H9 (cell line): ENCODE measurements at regions not wholly inside any gene's neighbourhood (a gene's known extent, or its start where the extent isn't known, plus 50 kb on each side); places are given as distances from the start of the nearest gene placed in this dataset.

Experiments used
- DNase-seq: peaks from one replicate; pipeline ENCODE4 v3.0.0-alpha.2; 2017
- H2AFZ ChIP-seq: one replicate; pipeline ENCODE4 v1.6.1; 2013; ENCODE audit warnings: mild to moderate bottlenecking, low read length, control low read depth, moderate library complexity
- H2AK5ac ChIP-seq: 2 replicates; pipeline ENCODE4 v1.6.1; 2013; ENCODE audit warnings: low read length, control low read depth, mixed read lengths; ENCODE audit not compliant: insufficient read length
- H2BK120ac ChIP-seq: one replicate; pipeline ENCODE4 v1.6.1; 2013; ENCODE audit warnings: low read depth, mild to moderate bottlenecking, low read length, control low read depth, inconsistent platforms; ENCODE audit not compliant: poor library complexity, severe bottlenecking
- H2BK12ac ChIP-seq: 2 replicates; pipeline ENCODE4 v1.6.1; 2013; ENCODE audit warnings: low read length, control low read depth, mixed read lengths, low read depth; ENCODE audit not compliant: insufficient read length
- H2BK15ac ChIP-seq: 2 replicates; pipeline ENCODE4 v1.6.1; 2013; ENCODE audit warnings: low read depth, low read length, control low read depth
- H2BK20ac ChIP-seq: one replicate; pipeline ENCODE4 v1.6.1; 2013; ENCODE audit warnings: low read depth, mild to moderate bottlenecking, low read length, control low read depth, inconsistent platforms; ENCODE audit not compliant: poor library complexity, severe bottlenecking
- H2BK5ac ChIP-seq: 2 replicates; pipeline ENCODE4 v1.6.1; 2013; ENCODE audit warnings: low read length, control low read depth, mixed read lengths; ENCODE audit not compliant: insufficient read length
- H3K14ac ChIP-seq: 2 replicates; pipeline ENCODE4 v1.6.1; 2013; ENCODE audit warnings: low read length, control low read depth; ENCODE audit not compliant: insufficient read depth
- H3K18ac ChIP-seq: 2 replicates; pipeline ENCODE4 v1.6.1; 2013; ENCODE audit warnings: low read depth, mild to moderate bottlenecking, mixed read lengths, low read length, control low read depth; ENCODE audit not compliant: insufficient read length
- H3K23ac ChIP-seq: 2 replicates; pipeline ENCODE4 v1.6.1; 2013; ENCODE audit warnings: low read length, control low read depth, mixed read lengths, low read depth; ENCODE audit not compliant: insufficient read length
- H3K23me2 ChIP-seq: 2 replicates; pipeline ENCODE4 v1.6.1; 2013; ENCODE audit warnings: low read depth, mild to moderate bottlenecking, mixed read lengths, low read length, control low read depth; ENCODE audit not compliant: insufficient read length, poor library complexity, severe bottlenecking
- H3K27ac ChIP-seq: 2 replicates; pipeline ENCODE4 v1.5.1; 2013; ENCODE audit warnings: low read length, control low read depth, mixed read lengths, low read depth; ENCODE audit not compliant: insufficient read length
- H3K27me3 ChIP-seq: 2 replicates; pipeline ENCODE4 v1.6.1; 2013; ENCODE audit warnings: low read length, control low read depth, inconsistent platforms; ENCODE audit not compliant: insufficient read depth
- H3K4ac ChIP-seq: 2 replicates; pipeline ENCODE4 v1.6.1; 2013; ENCODE audit warnings: low read depth, mild to moderate bottlenecking, control low read depth, inconsistent platforms, low read length, moderate library complexity
- H3K4me1 ChIP-seq: 2 replicates; pipeline ENCODE4 v1.6.1; 2013; ENCODE audit warnings: low read length, control low read depth, inconsistent platforms; ENCODE audit not compliant: insufficient read depth
- H3K4me2 ChIP-seq: 2 replicates; pipeline ENCODE4 v1.6.1; 2013; ENCODE audit warnings: low read length, control low read depth, mixed read lengths; ENCODE audit not compliant: insufficient read length, insufficient read depth
- H3K56ac ChIP-seq: 2 replicates; pipeline ENCODE4 v1.6.1; 2013; ENCODE audit warnings: low read depth, mild to moderate bottlenecking, mixed read lengths, low read length, control low read depth; ENCODE audit not compliant: insufficient read length
- H3K79me1 ChIP-seq: 2 replicates; pipeline ENCODE4 v1.6.1; 2013; ENCODE audit warnings: low read depth, mild to moderate bottlenecking, moderate library complexity, low read length, control low read depth, inconsistent platforms; ENCODE audit not compliant: insufficient read depth, poor library complexity, severe bottlenecking
- H3K79me2 ChIP-seq: 2 replicates; pipeline ENCODE4 v1.6.1; 2013; ENCODE audit warnings: low read length, control low read depth, inconsistent platforms; ENCODE audit not compliant: insufficient read depth
- H3K9ac ChIP-seq: 2 replicates; pipeline ENCODE4 v1.6.1; 2013; ENCODE audit warnings: low read length, control low read depth, mixed read lengths; ENCODE audit not compliant: insufficient read length; ENCODE audit errors: extremely low read depth
- H3K9me3 ChIP-seq: one replicate; pipeline ENCODE4 v1.6.1; 2013; ENCODE audit warnings: low read depth, low read length, inconsistent platforms; ENCODE audit not compliant: control insufficient read depth
- H3T11ph ChIP-seq: one replicate; pipeline ENCODE4 v1.6.1; 2013; ENCODE audit warnings: mild to moderate bottlenecking, low read length, control low read depth, inconsistent platforms
- H4K20me1 ChIP-seq: one replicate; pipeline ENCODE4 v1.6.1; 2013; ENCODE audit not compliant: control insufficient read depth, insufficient read length, insufficient read depth
- H4K5ac ChIP-seq: 2 replicates; pipeline ENCODE4 v1.6.1; 2013; ENCODE audit warnings: low read depth, mild to moderate bottlenecking, mixed read lengths, low read length, control low read depth; ENCODE audit not compliant: insufficient read length
- H4K8ac ChIP-seq: replicated peaks from 2 replicates; pipeline ENCODE4 v1.6.1; 2013; ENCODE audit warnings: low read length, control low read depth, mixed read lengths, low read depth; ENCODE audit not compliant: insufficient read length
- H4K91ac ChIP-seq: 2 replicates; pipeline ENCODE4 v1.6.1; 2013; ENCODE audit warnings: low read depth, mild to moderate bottlenecking, moderate library complexity, mixed read lengths, low read length, control low read depth; ENCODE audit not compliant: insufficient read length
- H3K27ac Mint-ChIP-seq, 3 experiments: 2 replicates in 2 of 3; 3 replicates in 1 of 3; pipeline ENCODE4 v1.8.0; 2020 to 2021; ENCODE audit warnings: mixed read lengths in 3 of 3, mild to moderate bottlenecking in 1 of 3, moderate library complexity in 1 of 3
- H3K27me3 Mint-ChIP-seq: 2 replicates; pipeline ENCODE4 v1.8.0; 2021; ENCODE audit warnings: low read depth, mild to moderate bottlenecking, moderate library complexity, mixed read lengths
- H3K36me3 Mint-ChIP-seq, 3 experiments: 2 replicates in 2 of 3; 3 replicates in 1 of 3; pipeline ENCODE4 v1.8.0; 2020 to 2021; ENCODE audit warnings: low read depth in 3 of 3, mixed read lengths in 3 of 3; ENCODE audit not compliant: insufficient read depth in 1 of 3
- H3K4me1 Mint-ChIP-seq, 2 experiments: 2 replicates each; pipeline ENCODE4 v1.8.0; 2020; ENCODE audit warnings: mixed read lengths in 2 of 2
- H3K4me3 Mint-ChIP-seq, 2 experiments: 2 replicates in 1 of 2; 3 replicates in 1 of 2; pipeline ENCODE4 v1.8.0; 2020 to 2021; ENCODE audit warnings: mild to moderate bottlenecking in 2 of 2, mixed read lengths in 2 of 2, moderate library complexity in 1 of 2
- H3K9me3 Mint-ChIP-seq, 2 experiments: 2 replicates in 1 of 2; 3 replicates in 1 of 2; pipeline ENCODE4 v1.8.0; 2020; ENCODE audit warnings: mild to moderate bottlenecking in 2 of 2, mixed read lengths in 2 of 2, moderate library complexity in 1 of 2
- CTCF ChIP-seq: fragments of 200-600 bp; sonication (generic); conservative IDR thresholded peaks from 3 replicates; pipeline ENCODE4 v1.8.0; 2021; ENCODE audit warnings: antibody characterized with exemption, mild to moderate bottlenecking
- WGBS: extraction: QIAGEN DNeasy Blood & Tissue Kit; methylation state at CpG from one replicate; pipeline ENCODE4 v1.1.7; 2013; ENCODE audit warnings: missing lambda C conversion rate, low lambda C conversion rate, mixed read lengths; ENCODE audit not compliant: insufficient read length; ENCODE audit errors: extremely low coverage; 5-methylcytosine and 5-hydroxymethylcytosine counted together

- H3K18ac ChIP-seq, result no peak overlapping the region
- H3K14ac ChIP-seq, result no peak overlapping the region; the same call in 1 of the 2 replicates
- H3T11ph ChIP-seq, result no peak overlapping the region
- WGBS, result no CpG with 5 or more reads among the region's 8 CpGs
- H2AFZ ChIP-seq, result no peak overlapping the region
- no peak overlapping the region for H2AK5ac ChIP-seq
- H2BK20ac ChIP-seq, result no peak overlapping the region
- no peak for TF ChIP-seq CTCF
- no peak overlapping the region for H4K5ac ChIP-seq
- H4K20me1 ChIP-seq, result no peaks in the 10 kb centered on the region
- no peaks in the 10 kb centered on the region for H3K23me2 ChIP-seq
- H3K4me2 ChIP-seq, result no peak overlapping the region
- no peaks in the 10 kb centered on the region for H3K79me2 ChIP-seq
- Mint-ChIP-seq H3K36me3 (no peaks in the 10 kb centered on the region), H3K4me3 (no peak overlapping the region), H3K9me3 (no peaks in the 10 kb centered on the region), H3K27me3 (peaks cover 35% of the 10 kb centered on the region), H3K4me1 (peaks cover 11 to 13% of the 10 kb centered on the region in 2 experiments), H3K27ac (no peak overlapping the region)
- H4K8ac ChIP-seq, result no peak overlapping the region
- H3K9me3 ChIP-seq, result no peaks in the 10 kb centered on the region
- no peak overlapping the region for H3K27ac ChIP-seq
- H3K9ac ChIP-seq, result no peak overlapping the region
- H3K23ac ChIP-seq, result no peak overlapping the region
- no peak overlapping the region for H3K4ac ChIP-seq
- H2BK120ac ChIP-seq, result no peak overlapping the region
- H3K79me1 ChIP-seq, result no peaks in the 10 kb centered on the region
- H2BK12ac ChIP-seq, result no peak overlapping the region
- H3K56ac ChIP-seq, result no peak overlapping the region
- no peak for DNase-seq
- H3K4me1 ChIP-seq, result no peaks in the 10 kb centered on the region
- no peaks in the 10 kb centered on the region for H3K27me3 ChIP-seq
- H2BK15ac ChIP-seq, result no peak overlapping the region
- no peak overlapping the region for H2BK5ac ChIP-seq
- no peak overlapping the region for H4K91ac ChIP-seq
Observed at GRCh38 chr3:5339967-5340535, 152.5 kb downstream of the EDEM1 start.
